ENCODE measurements at regions not wholly inside any gene's neighbourhood (a gene's known extent, or its start where the extent isn't known, plus 50 kb on each side); places are given as distances from the start of the nearest gene placed in this dataset.

DNA sequence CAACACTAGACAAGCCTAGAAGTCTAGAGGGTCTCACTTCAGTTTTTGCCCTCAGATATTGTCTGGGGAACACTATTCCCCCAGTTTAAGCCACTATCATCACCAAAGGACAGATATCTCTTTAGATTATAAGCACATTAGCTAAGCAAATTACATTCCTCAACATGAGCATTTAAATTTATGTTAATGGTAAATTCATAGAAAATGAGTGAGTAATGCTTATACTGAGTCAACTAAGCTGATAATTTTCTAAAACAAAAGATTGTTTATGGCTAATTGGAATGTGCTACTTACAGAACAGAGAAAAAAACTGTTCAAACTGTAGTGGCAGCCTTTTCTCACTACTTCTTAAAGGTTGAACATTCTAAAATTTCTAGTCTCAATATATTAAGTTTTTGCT, 290.2 kb downstream of the SLITRK1 start:
- no peak for DNase-seq
- Histone ChIP-seq H3K36me3 (replicated peaks in 1 of 2) (no peaks in the 10 kb centered on the region), H3K4me3 (no peak overlapping the region), H3K9me3 (replicated peaks in 1 of 3) (no peaks in the 10 kb centered on the region), H3K27me3 (no peaks in the 10 kb centered on the region), H3K27ac (no peak overlapping the region), H3K4me1 (replicated peaks in 1 of 2) (no peaks in the 10 kb centered on the region)
- TF ChIP-seq, protein P1, sequence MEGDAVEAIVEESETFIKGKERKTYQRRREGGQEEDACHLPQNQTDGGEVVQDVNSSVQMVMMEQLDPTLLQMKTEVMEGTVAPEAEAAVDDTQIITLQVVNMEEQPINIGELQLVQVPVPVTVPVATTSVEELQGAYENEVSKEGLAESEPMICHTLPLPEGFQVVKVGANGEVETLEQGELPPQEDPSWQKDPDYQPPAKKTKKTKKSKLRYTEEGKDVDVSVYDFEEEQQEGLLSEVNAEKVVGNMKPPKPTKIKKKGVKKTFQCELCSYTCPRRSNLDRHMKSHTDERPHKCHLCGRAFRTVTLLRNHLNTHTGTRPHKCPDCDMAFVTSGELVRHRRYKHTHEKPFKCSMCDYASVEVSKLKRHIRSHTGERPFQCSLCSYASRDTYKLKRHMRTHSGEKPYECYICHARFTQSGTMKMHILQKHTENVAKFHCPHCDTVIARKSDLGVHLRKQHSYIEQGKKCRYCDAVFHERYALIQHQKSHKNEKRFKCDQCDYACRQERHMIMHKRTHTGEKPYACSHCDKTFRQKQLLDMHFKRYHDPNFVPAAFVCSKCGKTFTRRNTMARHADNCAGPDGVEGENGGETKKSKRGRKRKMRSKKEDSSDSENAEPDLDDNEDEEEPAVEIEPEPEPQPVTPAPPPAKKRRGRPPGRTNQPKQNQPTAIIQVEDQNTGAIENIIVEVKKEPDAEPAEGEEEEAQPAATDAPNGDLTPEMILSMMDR (IDR thresholded peaks at IDR 0.05), result no peak
- TF ChIP-seq POLR2A (IDR thresholded peaks at IDR 0.05), result no peak
- intact Hi-C loops (cut with DNase I), result no loop called here

DNA sequence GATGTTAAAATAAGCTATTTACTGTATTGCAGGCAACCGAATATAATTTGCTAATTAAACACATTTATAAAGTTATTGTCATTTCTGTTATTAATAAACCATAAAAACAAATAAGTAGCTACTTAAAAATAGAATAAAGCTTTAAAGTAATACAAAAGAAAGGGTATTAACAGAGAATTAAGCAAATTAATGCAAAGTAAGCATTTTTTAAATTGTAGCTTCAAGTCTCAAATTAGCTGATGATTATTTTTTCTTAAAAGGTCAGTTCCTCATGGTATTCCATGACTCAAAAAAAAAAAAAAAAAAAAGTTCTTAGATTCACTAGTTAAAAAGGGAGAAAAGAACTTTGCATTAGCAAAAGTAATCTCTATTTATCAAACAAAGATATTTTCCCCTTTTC, 292.5 kb downstream of the SLITRK1 start:
- H3K27me3 ChIP-seq, result no peaks in the 10 kb centered on the region
- no peaks in the 10 kb centered on the region for H3K36me3 ChIP-seq (replicated peaks in 1 of 2)
- TF ChIP-seq, protein P1 (IDR thresholded peaks at IDR 0.05), result no peak
- no peak for TF ChIP-seq POLR2A (IDR thresholded peaks at IDR 0.05)
- H3K4me1 ChIP-seq (replicated peaks in 1 of 2), result no peaks in the 10 kb centered on the region
- H3K27ac ChIP-seq, result no peak overlapping the region
- H3K4me3 ChIP-seq, result no peak overlapping the region
- intact Hi-C loops (cut with DNase I), result no loop called here
- 66 to 83% (median 73%) methylated on average over 1 of the region's 1 CpG for WGBS, 4 donors
- DNase-seq, result no peak
- H3K9me3 ChIP-seq (replicated peaks in 1 of 3), result no peaks in the 10 kb centered on the region

DNA sequence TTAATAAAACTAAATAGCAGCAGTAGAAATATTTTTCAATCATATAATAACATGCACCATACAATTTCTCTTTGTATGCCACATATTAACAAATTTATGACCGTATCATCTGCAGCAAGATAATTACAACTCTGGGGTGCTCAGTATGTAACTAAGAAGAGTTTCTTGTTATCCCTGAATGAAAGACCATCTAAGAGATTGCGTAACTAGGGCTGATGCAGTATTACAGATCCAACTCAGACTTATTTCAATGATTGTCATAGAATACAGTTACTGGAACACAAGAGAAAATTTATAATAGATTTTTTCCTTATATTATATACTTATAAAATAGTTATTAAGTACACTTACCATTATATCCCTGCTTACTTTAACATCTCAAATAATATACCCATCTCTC, 305.1 kb downstream of the SLITRK1 start:
- WGBS, 4 donors, result 82 to 93% (median 86%) methylated on average over 2 of the region's 2 CpGs
- no peak overlapping the region for H3K4me3 ChIP-seq
- no peak overlapping the region for H3K27ac ChIP-seq
- no peaks in the 10 kb centered on the region for H3K9me3 ChIP-seq (replicated peaks in 1 of 3)
- H3K4me1 ChIP-seq (replicated peaks in 1 of 2), result no peaks in the 10 kb centered on the region
- intact Hi-C loops (cut with DNase I), result no loop called here
- H3K36me3 ChIP-seq (replicated peaks in 1 of 2), result no peaks in the 10 kb centered on the region
- no peaks in the 10 kb centered on the region for H3K27me3 ChIP-seq
- no peak for DNase-seq
- TF ChIP-seq, protein P1 (IDR thresholded peaks at IDR 0.05), result no peak
- no peak for TF ChIP-seq POLR2A (IDR thresholded peaks at IDR 0.05)

DNA sequence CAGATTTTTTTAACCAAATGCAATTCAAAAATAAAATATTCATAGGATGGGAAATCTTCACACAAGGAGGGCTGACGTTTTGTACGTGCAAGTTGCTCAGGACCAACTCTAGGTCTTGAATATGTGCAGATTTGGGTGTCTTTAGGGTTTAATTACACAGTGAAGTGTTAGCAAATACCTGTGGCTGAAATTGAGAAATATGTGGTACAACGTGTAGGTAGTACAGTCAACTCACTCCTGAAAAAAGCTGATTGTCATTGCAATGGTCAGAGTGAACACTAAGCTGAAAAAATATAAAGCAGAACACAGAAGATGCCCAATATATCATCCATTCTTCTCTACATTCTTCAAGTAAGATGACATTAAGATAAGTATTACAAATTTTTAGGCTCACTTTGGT, 314.3 kb downstream of the SLITRK1 start:
- no peak for DNase-seq
- H3K4me1 ChIP-seq (replicated peaks in 1 of 2), result no peaks in the 10 kb centered on the region
- TF ChIP-seq, protein P1 (IDR thresholded peaks at IDR 0.05), result no peak
- TF ChIP-seq POLR2A (IDR thresholded peaks at IDR 0.05), result no peak
- intact Hi-C loops (cut with DNase I), result no loop called here
- H3K9me3 ChIP-seq (replicated peaks in 1 of 3), result no peaks in the 10 kb centered on the region
- 48 to 74% (median 60%) methylated on average over 3 of the region's 3 CpGs for WGBS, 4 donors
- H3K36me3 ChIP-seq (replicated peaks in 1 of 2), result no peaks in the 10 kb centered on the region
- H3K27me3 ChIP-seq, result no peaks in the 10 kb centered on the region
- H3K27ac ChIP-seq, result no peak overlapping the region
- H3K4me3 ChIP-seq, result no peak overlapping the region
